ENCODE measurements at regions not wholly inside any gene's neighbourhood (a gene's known extent, or its start where the extent isn't known, plus 50 kb on each side); places are given as distances from the start of the nearest gene placed in this dataset.

DNA sequence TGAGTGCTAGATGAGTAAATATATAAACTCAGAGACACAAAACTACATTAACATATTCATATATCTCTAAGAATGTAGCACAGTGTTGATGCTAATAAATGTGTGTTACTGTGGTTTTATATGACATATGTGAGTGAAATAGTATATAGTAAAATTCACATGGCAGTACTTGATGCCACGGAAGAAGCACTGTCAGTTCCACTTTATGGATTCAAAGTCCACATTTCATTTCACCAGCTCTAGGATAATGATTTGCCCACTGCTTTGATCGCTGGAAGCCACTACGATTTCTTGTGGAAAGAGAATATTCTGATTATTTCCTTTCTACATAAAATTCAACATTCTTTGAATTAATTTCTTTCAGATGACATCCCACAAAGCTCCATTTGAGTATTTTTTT, 181.2 kb downstream of the GBA3 start:
- Histone ChIP-seq H3K9me3 (replicated peaks) (no peaks in the 10 kb centered on the region), H3K27ac (no peak overlapping the region), H3K4me3 (no peak overlapping the region), H3K27me3 (replicated peaks) (no peaks in the 10 kb centered on the region), H3K36me3 (no peaks in the 10 kb centered on the region), H3K4me1 (replicated peaks) (no peaks in the 10 kb centered on the region)
- DNase-seq (ENCODE audit: low read depth in 1 of 2, low spot score in 2 of 2): no peak

DNA sequence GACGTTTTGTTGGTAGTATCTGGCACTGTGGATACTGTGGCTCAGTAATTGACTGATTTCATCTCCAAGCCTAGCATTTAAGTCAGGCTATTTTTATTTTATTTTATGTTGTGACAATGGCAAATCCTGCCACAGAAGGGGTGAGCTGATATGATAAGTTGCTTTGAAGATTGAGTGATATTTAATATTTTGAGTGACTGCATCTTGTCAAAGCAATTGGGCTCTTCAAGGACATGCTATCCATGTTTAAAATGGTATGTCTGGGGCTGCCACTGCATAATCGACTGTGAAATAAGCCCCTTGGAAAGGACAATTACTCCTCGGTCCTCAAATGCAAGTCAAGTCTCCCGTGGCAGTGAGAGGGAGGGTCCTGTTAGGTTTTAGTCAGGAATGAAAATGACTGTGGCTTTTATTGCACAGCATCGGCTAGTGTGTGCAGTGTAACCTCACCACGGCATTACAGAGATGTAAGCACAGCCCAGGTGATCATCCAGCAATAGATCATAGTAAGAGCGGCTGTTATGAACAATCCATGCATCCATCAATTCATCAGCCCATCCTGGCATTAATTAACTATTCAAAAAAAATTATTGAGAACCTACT, 178.2 kb downstream of the GBA3 start:
- H3K4me1 ChIP-seq (replicated peaks): no peaks in the 10 kb centered on the region

DNA sequence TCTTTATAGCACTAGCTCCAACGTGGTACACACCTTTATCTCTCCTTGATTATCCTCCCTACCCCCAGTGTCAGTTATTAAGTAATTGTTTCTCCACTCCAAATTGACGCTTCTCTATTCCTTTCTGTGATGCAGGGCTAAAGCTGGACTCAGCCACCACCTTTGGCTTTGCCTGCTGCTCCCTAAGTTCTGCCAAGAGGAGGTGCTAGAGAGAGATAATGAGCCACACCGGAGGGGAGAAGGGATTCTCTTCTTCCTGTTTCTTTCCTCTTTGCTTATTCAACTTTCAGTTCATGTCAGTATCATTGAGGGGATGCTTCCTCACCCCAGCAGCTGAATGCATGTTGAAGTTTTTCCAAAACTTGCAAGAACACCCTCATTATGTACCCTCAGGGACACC, 176.5 kb downstream of the GBA3 start:
- Histone ChIP-seq H3K9me3 (replicated peaks) (no peaks in the 10 kb centered on the region), H3K4me3 (no peak overlapping the region), H3K4me1 (replicated peaks) (no peaks in the 10 kb centered on the region), H3K27me3 (replicated peaks) (no peaks in the 10 kb centered on the region), H3K36me3 (no peaks in the 10 kb centered on the region), H3K27ac (no peak overlapping the region)
- DNase-seq (ENCODE audit: low read depth in 1 of 2, low spot score in 2 of 2): no peak

More for the DNA sequence above, 178.2 kb downstream of the GBA3 start:
- Histone ChIP-seq H3K27me3 (replicated peaks) (no peaks in the 10 kb centered on the region), H3K9me3 (replicated peaks) (no peaks in the 10 kb centered on the region), H3K27ac (no peak overlapping the region), H3K36me3 (no peaks in the 10 kb centered on the region), H3K4me3 (no peak overlapping the region)
- no peak for DNase-seq (ENCODE audit: low read depth in 1 of 2, low spot score in 2 of 2)

Measured in SJSA1 (cell line).